HG02870 (cell line): ENCODE measurements at regions not wholly inside any gene's neighbourhood (a gene's known extent, or its start where the extent isn't known, plus 50 kb on each side); places are given as distances from the start of the nearest gene placed in this dataset.

Experiments
- ATAC-seq: cut with Tn5 transposase; IDR thresholded peaks from one replicate; pipeline ENCODE4 v1.9.1; 2021; ENCODE audit warnings: mild to moderate bottlenecking, moderate library complexity; ENCODE audit not compliant: unreplicated experiment

DNA sequence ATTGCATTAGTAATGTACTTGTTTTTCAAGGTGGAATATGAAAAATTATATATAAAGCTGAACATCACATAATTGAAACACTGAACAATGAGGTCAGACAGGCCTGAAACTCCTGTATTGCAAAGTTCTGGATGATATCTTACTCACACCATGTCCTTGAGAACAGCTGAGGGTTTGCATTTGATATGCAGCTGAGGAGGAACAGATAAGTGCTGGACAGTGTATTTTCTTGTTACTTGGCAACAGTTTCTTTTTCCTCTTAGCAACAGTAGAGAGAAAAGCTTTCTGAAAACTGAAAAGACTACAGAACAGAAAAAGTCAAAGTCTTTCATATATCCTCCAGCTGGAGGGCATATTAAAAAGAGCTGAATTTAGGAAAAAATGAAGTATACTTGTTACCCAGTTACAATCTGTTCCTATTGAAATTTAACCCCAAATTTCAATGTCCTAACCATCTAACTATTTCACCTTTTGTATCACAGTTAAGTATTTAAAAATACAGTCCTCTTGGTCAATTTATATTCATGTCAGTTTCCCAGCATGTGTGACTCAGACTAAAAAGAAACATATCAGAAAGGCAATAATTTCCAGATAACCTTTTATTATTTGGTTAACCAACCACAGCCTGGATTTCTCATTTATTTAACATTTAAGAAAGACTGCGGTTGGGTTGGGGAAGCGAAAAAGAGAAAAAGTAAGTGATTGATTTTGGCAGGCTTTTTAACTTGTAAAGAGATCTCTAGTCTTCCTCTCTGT is 733.0 kb upstream of the DPPA4 start:
- no peak for ATAC-seq

DNA sequence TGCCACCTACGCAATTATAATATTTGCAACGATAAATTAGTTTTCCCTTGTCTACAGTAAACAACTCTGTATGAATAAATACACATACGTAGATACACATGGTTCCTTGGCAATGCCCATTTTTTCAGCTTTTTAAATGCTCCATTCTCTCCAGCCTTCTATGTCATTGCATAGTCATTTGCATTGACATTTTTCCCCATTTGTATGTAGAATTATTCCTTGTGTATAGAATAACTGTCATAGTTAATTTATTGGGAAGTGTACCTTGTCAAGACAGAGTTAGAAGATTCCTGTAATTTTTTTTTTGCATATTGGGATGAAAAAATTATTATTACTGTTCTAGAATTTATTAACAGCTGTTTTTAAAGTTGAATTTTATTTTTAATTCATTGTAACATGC is 736.7 kb upstream of the DPPA4 start:
- ATAC-seq, result no peak

DNA sequence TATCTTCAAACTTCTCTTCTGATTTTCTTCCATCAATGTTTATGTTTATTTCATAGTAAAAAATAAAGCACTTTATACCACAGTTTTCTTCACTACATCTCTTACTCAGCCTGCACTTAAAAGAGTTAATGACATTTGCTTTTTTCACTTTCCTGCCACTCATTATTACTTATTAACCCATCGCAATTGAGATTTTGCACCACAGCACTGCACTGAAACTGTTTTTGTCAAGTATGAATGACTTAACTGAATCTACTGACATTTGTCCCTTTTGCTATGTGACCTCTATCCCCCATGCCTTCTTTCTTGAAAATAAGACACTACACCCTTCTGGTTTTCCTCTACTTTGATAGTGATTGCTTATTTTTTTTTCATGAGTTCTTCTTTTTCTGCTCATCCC is 739.7 kb upstream of the DPPA4 start:
- no peak for ATAC-seq

DNA sequence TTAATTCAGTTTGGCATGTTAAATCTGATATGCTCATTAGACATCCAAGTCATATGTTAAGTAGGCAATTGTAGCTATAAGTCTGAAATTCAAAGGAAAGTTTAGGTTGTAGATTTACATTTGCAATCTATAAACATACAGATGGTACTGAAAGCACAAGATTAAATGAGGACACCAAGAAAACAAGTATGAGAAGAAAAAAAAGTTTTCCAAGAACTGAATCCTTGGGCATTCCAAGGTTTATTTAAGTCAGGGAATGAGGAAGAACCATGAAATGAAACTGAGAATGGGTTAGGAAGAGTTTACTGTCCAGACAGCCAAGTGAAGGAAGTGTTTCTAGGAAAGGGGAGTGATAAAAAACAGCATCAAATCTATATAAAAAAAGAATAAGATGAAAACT is 756.1 kb upstream of the DPPA4 start:
- ATAC-seq, result no peak

DNA sequence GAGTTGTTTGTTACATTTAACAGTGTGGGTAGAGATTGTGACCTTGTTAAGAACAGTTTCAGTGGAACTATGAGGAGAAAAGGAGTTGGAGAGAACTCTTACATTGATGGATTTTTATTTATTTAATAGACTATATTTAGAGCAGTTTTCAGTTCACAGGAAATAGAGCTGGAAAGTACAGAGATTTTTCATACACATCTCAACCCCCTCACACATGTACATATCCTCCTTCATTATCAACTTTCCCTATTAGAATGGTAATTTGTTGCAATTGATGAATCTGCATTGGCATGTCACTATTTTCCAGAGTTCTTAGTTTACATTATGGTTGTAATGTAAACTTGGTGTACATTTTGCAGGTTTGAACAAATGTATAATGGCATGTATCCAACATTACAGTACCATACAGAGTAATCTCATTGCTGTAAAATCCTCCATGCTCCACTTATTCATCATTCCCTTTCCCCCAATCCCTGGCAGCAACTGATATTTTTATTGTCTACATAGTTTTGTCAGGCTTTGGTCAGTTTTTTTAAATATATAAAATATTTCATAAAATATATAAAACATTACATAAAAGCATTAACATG is 756.6 kb upstream of the DPPA4 start:
- ATAC-seq, result no peak

DNA sequence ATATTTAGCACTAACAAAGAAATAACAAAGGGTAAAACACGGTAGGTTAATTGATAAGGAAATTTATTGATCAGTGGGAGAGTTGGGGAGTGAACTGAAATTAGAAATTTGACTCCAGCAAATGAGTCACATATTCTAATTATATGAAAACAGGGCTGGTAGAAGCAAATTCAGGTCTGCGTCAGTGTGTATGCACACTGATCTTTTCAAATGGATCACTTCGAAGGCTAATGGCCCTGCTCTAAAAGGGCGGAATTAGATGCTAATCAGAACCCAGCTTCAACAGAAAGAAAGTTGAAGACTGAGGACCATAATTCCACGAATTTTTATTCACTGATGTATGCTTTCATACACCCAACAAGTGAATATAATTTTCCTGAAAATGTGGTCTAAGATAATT is 762.4 kb upstream of the DPPA4 start:
- no peak for ATAC-seq

DNA sequence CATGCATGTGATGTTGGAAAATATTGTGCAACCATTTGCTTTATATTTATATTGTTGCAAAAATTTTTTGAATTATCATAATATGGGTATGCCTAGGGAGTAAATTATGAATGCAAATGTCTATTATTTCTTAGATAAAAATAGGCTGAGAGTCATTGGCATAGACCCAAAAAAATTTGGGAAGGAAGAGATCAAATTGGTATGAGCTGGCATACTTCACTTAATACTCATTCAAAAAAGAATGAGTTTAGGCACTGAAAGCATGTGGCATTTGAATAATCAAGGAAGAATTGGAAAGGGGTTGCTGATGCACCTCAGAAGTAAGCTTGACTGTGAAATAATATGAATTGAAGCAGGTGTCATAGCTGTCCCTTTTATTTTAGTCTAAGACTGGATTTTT is 764.0 kb upstream of the DPPA4 start:
- no peak for ATAC-seq

DNA sequence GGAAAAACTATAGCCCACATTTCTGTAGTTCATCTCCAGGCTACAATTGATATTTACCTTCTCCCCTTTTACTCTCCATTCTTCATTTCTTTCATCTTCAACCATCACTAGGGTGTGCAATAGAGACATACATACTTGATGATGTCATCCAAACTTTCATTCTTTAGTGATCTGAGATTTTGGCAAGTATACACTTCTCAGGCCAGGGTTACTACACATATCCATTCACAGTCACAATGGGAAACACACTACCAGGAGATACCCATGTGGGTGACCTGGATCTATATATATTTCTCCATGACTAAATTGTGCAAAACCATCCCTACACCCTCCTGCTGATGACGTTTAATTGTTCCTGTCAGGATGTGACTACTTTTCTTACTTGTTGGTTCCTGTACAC is 769.5 kb upstream of the DPPA4 start:
- ATAC-seq, result no peak

DNA sequence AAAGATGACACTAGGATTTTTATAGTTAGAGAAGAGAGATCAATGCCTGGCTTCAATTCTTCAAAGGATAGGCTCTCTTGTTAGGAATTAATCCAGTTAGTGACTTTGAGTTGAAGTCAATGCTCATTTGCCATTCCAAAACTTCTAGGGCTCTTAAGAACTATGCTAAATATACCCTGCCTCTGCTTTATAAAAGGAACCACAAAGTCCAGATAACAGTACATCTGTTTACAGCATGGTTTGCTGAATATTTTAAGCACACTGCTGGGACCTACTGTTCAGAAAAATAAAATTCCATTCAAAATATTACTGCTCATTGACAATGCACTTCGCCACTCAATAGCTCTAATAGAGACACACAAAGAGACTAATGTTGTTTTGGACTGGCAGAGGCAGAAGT is 786.6 kb upstream of the DPPA4 start:
- no peak for ATAC-seq

DNA sequence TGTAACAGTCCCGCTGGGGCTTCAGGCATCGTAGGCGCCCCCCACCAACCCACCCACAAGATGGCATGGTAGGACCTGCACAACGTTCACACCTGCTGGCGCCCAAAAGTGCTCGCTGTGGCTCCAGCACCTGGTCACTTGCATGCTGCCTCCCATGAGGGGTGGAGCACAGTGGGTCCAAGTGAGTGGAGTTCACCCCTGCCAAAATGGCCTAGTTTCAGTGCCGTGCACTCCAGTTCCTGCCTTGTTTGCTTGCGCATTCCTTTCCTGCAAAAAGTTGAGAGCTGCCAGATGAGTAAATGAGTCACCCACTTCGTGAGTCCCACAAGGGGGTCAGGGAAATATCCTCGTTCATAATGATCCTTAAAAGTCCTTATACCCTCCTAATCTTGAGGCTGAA is 788.7 kb upstream of the DPPA4 start:
- ATAC-seq, result no peak

DNA sequence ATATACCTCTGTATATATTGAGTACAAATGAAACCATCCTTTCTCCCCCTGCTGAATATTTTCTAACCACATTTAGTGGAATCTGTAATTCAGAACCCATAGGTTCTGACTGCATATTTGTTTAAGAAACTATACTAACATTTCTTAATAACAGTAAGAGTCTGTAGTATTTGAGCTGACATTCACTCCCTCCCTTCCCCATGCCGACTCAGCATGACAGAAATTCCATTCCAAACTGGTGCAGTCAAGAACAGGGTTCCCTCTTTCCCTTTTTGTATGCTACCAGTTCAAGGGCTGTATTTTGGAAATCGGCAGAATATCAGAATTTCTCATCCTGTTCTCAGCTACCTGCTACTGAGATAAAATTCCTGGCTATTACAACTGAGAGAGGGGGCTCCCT is 796.6 kb upstream of the DPPA4 start:
- no peak for ATAC-seq

DNA sequence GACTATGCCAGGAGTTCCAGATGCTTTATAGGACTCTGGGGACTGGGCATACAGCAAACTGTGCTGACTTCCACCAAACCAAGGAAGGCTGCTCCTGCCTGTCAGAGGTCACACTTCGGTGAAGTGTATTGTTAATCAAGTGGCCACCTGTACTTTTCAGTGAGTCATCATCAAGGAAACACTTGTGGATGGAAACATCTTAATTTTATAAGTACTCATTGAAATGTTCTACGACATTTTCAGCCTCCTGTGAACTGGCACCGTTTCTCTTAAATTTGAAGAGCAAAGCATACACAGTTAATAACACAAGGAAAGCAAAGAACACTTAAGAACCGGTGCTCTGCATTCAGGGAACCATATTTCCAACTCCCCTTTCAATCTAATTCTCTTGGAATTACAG is 801.7 kb upstream of the DPPA4 start:
- ATAC-seq, result no peak

DNA sequence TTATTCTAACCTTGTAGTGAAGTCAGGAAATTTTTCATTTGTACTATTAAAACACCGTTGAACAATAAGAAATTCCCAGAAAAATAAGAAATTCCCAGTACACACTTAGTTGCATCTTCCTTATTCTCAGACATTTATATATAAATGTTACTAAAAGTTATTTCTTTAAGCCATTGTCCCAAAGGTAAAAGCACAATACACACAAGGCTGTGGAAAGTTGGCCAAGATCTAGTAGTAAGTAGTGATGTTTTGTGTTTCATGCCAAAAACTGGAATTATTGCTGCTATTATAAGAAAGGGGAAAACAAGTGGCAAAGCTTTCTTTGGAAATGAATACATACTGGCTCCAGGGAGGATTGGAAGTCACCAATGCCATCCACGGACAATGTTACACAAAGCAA is 802.5 kb upstream of the DPPA4 start:
- no peak for ATAC-seq

DNA sequence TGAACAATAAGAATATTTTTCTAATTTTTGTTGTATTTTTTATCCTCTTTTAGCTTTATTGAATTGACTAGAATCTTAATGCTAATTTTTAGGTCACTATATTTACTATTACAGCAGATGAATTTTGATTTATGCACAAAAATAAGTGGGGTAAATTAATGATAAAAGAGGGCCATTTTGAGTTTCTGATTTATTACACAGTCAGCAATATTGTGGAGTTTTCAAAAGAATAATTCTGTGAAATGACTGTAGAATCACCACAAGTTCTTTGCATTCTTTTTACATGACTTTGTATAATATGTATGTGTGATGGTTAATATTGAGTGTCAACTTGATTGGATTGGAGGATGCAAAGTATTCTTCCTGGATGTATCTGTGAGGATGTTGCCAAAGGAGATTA is 812.4 kb upstream of the DPPA4 start:
- ATAC-seq, result no peak

DNA sequence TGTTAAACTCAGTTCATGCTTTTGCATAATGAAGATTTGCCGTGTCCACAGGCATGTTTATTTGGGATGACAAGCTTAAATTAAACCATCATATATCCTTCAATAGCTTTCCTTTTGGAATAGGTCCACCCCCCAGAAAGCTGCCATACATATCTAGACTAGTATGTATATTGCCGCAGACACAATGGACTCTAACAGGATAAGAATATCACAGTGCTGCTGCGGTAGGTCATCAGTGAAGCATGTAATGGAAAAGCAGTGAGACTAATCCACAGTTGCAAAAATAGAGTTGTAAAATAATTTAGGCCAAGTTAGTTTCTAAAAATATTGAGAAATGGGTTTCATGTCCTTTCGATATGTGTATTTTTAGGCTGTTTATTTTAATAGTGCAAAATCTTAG is 819.9 kb upstream of the DPPA4 start:
- no peak for ATAC-seq

DNA sequence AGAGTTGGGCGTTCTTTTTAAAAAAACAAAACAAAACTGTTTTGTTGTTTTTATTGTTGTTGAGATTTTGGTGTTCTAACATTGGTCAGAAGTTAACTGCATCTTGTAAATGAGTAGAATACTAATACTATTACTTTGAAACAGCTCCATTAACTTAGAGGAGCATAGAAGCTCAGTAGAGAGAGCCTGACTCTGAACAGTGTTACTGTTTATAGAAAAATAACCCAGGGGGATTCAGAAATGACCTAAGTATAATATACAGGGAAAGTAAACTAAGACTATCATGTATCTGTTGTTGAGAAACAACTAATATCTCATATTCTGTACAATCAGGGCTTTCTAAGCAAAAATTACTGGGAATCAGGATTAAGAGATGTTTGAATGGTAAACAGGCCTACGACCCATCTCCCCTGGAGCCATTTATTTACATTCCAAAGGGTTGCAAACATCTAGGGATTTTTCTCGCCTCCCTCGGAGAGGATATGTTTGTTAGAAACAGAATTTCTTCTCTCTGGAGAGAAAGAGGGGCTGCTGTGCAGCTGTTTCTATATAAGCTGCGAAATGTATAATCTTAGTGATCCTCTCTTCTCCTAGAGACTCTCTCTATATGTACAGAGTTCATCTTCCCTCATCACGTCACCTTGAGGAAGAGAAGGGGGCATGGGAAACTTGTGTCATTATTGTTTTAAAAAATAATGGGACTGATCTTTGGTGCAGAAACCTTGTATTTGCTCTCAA is 827.5 kb upstream of the DPPA4 start:
- no peak for ATAC-seq

DNA sequence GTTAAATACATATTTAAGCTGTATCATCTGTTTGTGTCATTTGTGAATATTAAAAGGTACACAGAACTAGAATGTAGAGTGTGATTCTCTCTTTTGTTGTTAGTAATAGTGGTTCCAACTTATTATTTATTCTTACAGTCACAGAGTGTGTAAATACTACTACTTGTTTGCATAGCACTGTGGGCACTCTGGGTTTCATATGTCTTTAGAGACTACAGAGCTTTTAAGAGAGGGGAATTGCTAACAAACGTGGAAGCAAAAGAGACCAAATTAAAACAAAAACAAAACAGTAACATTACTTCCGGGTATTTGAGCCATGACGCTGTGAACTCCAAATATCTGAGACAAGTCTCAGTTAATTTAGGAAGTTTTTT is 828.0 kb upstream of the DPPA4 start:
- ATAC-seq, result no peak

DNA sequence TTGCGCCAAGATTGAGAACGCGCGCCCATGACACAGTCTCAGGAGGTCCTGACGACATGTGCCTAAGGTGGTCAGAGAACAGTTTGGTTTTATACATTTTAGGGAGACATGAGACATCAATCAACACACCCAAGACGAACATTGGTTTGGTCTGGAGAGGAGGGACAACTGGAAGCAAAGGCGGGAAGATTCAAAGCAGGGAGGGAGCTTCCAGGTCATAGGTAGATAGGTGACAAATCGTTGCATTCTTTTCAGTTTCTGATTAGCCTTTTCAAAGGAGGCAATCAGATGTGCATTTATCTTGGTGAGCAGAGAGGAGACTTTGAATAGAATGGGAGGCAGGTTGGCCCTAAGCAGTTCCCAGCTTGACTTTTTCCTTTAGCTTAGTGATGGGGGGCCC is 828.4 kb upstream of the DPPA4 start:
- ATAC-seq, result no peak

DNA sequence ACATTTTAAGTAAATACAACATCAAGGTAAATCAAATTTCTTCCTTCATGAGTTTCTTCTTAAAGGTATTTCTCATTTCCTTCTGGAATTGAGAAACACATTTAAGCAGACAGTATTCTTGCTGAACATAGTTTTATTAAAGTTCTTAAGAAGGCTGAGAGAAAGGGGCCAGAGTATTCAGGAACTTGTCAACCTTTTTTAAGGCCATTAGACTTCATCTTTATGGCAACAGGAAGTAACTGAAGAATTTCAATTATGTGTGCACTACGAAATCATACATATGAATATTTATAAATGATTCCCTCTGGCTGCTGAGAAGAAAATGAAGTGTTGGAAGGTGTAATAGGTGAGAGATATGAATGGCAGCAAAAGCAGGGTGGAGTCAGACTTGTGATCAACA is 829.4 kb upstream of the DPPA4 start:
- ATAC-seq, result no peak

DNA sequence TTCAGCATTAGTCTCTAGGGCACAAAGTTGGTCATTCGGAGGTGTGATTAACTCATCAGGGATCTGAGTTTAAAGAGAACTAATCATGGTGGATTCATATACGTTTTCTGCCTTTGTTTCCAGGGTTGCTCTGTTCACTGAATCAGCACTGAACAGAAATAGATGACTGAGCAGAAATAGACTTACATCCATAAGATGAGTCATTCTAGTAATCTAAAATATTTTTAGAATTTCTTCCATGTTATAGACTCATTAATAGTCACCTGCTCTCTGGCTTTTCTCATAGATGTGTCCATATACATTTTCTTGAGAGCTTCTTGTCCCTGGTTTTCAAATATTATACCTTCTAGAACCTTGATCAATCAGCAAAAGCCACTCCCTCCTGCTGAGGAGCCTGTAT is 837.6 kb upstream of the DPPA4 start:
- ATAC-seq, result no peak

DNA sequence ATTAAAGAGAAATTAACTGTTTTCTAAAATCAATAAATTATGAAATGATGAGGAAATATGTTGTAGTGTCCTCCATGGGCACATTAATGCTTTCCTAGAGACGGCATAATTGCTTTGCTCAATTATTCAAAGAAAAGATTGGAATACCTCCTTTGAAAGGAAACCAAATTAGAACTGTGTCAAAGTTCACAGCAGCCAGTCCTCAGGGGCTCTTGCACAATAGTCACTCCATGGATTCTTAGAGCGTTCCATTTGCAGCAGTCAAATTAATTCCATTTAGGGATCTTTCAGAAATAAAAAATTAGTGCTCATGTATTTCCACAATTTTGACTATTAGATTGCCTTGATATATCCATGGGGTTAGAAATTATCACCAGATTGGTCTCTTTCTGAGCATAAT is 841.6 kb upstream of the DPPA4 start:
- no peak for ATAC-seq

DNA sequence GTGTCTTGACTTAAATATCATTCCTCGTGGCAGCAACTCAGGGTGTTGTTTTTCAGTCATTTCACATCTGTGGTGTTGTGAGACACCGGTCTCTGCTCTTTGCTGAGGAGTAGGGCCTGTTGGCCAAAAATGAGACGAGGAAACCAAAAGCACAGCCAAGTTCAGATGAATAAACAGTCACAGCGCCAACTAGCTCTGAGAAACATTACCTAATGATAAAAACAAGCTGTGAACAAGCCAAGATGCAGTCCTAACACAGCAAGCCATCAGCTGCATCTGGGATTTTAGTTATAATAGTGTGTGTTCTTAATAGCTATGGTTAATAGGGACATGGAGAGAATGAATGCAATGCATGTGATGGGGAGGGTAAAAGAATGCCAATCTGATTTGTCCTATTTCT is 843.4 kb upstream of the DPPA4 start:
- ATAC-seq, result no peak
